PC-3 (cell line): ENCODE measurements at regions not wholly inside any gene's neighbourhood (a gene's known extent, or its start where the extent isn't known, plus 50 kb on each side); places are given as distances from the start of the nearest gene placed in this dataset.

Source experiments
- EZH2 ChIP-seq: fragments of 300-600 bp; sonication (generic); IDR thresholded peaks from one replicate; pipeline ENCODE4 v1.6.1; 2017; ENCODE audit warnings: antibody characterized with exemption, mild to moderate bottlenecking, low read length; ENCODE audit not compliant: unreplicated experiment
- EZH2phosphoT487 ChIP-seq: fragments of 300-600 bp; sonication (generic); IDR thresholded peaks from 2 replicates; pipeline ENCODE4 v1.6.1; 2018; ENCODE audit warnings: mild to moderate bottlenecking, antibody characterized with exemption, low read length, borderline replicate concordance
- TF ChIP-seq, protein P1 (sequence below): fragments of 300-600 bp; sonication (generic); conservative IDR thresholded peaks from 2 replicates; pipeline ENCODE4 v1.5.1; 2017; ENCODE audit warnings: antibody characterized with exemption, low read depth, mild to moderate bottlenecking, low read length

DNA sequence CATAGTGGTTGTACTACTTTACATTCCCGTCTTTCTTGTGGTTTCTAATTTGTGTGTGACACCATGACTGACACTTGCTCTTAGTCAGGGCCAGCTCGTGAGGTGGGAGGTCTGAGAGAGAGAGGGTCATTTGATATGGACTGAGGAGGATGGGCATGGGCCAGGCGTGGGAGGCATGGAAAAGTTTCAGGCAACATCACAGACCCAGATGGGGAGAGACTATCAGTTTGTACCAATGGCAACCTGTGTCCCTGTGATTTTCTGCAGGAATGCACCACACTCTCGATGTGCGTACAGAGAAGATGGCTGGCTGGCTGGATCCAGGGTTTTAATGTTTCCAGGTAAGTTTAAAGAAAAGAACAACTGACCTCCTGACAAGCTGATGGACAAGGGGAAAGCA lies 273.6 kb downstream of the CYRIA start:
- TF ChIP-seq, protein P1, sequence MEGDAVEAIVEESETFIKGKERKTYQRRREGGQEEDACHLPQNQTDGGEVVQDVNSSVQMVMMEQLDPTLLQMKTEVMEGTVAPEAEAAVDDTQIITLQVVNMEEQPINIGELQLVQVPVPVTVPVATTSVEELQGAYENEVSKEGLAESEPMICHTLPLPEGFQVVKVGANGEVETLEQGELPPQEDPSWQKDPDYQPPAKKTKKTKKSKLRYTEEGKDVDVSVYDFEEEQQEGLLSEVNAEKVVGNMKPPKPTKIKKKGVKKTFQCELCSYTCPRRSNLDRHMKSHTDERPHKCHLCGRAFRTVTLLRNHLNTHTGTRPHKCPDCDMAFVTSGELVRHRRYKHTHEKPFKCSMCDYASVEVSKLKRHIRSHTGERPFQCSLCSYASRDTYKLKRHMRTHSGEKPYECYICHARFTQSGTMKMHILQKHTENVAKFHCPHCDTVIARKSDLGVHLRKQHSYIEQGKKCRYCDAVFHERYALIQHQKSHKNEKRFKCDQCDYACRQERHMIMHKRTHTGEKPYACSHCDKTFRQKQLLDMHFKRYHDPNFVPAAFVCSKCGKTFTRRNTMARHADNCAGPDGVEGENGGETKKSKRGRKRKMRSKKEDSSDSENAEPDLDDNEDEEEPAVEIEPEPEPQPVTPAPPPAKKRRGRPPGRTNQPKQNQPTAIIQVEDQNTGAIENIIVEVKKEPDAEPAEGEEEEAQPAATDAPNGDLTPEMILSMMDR: no peak
- TF ChIP-seq EZH2 (no peak), EZH2phosphoT487 (no peak)
